ENCODE measurements at regions not wholly inside any gene's neighbourhood (a gene's known extent, or its start where the extent isn't known, plus 50 kb on each side); places are given as distances from the start of the nearest gene placed in this dataset.

DNA sequence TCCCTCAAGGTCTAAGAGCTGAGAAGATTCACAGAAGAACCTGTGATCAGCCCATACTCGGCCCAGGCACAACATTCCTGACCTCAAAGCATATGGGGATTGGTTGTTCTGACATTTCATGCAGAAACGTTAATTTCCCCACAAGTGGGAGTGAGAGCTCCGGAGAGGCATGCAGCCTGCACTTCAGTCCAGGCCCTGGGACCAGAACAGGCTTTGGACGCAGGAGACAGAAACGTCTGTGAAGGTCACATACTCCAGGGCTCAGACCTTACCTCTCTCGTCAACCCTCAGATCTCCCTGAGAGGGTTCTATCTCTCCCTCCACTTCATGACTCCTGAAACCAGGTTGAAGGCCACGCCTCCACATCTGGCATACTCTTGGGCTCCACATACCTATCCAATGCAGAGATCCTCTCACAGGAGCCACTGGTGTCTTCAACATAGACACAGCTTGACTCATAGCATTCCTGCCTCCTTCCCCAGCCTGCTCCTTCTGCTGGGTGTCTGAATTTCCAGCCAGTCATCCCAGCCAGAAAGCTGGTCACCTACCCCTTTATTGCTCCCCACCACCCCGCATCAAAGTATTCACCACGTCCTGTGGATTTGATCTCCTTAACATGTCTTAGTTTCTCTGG is 149.2 kb downstream of the OMA1 start:
- no peak overlapping the region for H3K27ac ChIP-seq (ENCODE audit: poor library complexity, severe bottlenecking)
- DNase-seq (ENCODE audit: low spot score): peak; percentile 49
- peaks cover 13% of the 10 kb centered on the region for H3K4me1 ChIP-seq (ENCODE audit: insufficient read depth, poor library complexity, severe bottlenecking)
- H3K4me3 ChIP-seq (ENCODE audit: severe bottlenecking): no peak overlapping the region
- ATAC-seq (ENCODE audit: low read depth): peak; percentile 83
- H3K36me3 ChIP-seq (ENCODE audit: low read depth): no peaks in the 10 kb centered on the region
- H3K9me3 ChIP-seq (ENCODE audit: severe bottlenecking): no peaks in the 10 kb centered on the region
- TF ChIP-seq CTCF (IDR thresholded peaks at IDR 0.05; ENCODE audit: poor library complexity, severe bottlenecking): no peak
- no peaks in the 10 kb centered on the region for H3K27me3 ChIP-seq (ENCODE audit: insufficient read depth, poor library complexity, severe bottlenecking)

- ATAC-seq (ENCODE audit: low read depth) (no peak), DNase-seq (ENCODE audit: low spot score) (no peak)
- Histone ChIP-seq H3K4me3 (ENCODE audit: severe bottlenecking) (no peak overlapping the region), H3K27ac (ENCODE audit: poor library complexity, severe bottlenecking) (peak overlapping the region; percentile 69), H3K27me3 (ENCODE audit: insufficient read depth, poor library complexity, severe bottlenecking) (no peaks in the 10 kb centered on the region), H3K9me3 (ENCODE audit: severe bottlenecking) (no peaks in the 10 kb centered on the region), H3K36me3 (ENCODE audit: low read depth) (no peaks in the 10 kb centered on the region), H3K4me1 (ENCODE audit: insufficient read depth, poor library complexity, severe bottlenecking) (peaks cover 13% of the 10 kb centered on the region)
- TF ChIP-seq CTCF (IDR thresholded peaks at IDR 0.05; ENCODE audit: poor library complexity, severe bottlenecking): no peak
Measured at GRCh38 chr1:58396150-58396549, 150.4 kb downstream of the OMA1 start.

- H3K9me3 ChIP-seq (ENCODE audit: severe bottlenecking): no peaks in the 10 kb centered on the region
Measured at GRCh38 chr1:58395355-58395754, 151.2 kb downstream of the OMA1 start.

GRCh38 chr1:58392083-58392482 is 154.4 kb downstream of the OMA1 start:
- Histone ChIP-seq H3K4me3 (ENCODE audit: severe bottlenecking) (no peak overlapping the region), H3K4me1 (ENCODE audit: insufficient read depth, poor library complexity, severe bottlenecking) (peaks cover 13% of the 10 kb centered on the region), H3K9me3 (ENCODE audit: severe bottlenecking) (no peaks in the 10 kb centered on the region), H3K27ac (ENCODE audit: poor library complexity, severe bottlenecking) (no peak overlapping the region), H3K36me3 (ENCODE audit: low read depth) (no peaks in the 10 kb centered on the region), H3K27me3 (ENCODE audit: insufficient read depth, poor library complexity, severe bottlenecking) (no peaks in the 10 kb centered on the region)
- DNase-seq (ENCODE audit: low spot score) (no peak), ATAC-seq (ENCODE audit: low read depth) (no peak)
- no peak for TF ChIP-seq CTCF (IDR thresholded peaks at IDR 0.05; ENCODE audit: poor library complexity, severe bottlenecking)

More at GRCh38 chr1:58395355-58395754, 151.2 kb downstream of the OMA1 start:
- Histone ChIP-seq H3K27me3 (ENCODE audit: insufficient read depth, poor library complexity, severe bottlenecking) (no peaks in the 10 kb centered on the region), H3K4me1 (ENCODE audit: insufficient read depth, poor library complexity, severe bottlenecking) (peaks cover 13% of the 10 kb centered on the region), H3K4me3 (ENCODE audit: severe bottlenecking) (no peak overlapping the region), H3K36me3 (ENCODE audit: low read depth) (no peaks in the 10 kb centered on the region), H3K27ac (ENCODE audit: poor library complexity, severe bottlenecking) (peak overlapping the region; percentile 69)
- peak; percentile 89 for ATAC-seq (ENCODE audit: low read depth)
- DNase-seq (ENCODE audit: low spot score): no peak
- TF ChIP-seq CTCF (IDR thresholded peaks at IDR 0.05; ENCODE audit: poor library complexity, severe bottlenecking): no peak

DNA sequence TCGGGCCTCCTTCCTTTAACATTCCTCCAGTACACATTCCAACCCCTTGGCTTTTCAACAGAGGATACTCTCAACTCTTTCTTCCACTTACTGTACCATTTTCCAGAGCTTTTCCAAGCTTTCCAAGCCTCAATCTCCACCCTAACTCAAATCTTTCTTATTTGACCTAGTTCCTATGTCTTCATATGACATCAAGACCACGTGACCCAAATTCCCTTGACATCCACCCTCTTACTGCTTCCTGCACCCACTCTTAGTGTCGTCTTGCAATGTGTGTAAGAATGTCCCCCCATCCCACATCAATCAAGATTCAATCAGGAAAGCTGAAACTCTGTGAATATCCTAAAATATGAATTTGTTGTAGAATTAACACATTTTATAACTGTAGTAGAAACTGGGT is 155.0 kb downstream of the OMA1 start:
- Histone ChIP-seq H3K27me3 (ENCODE audit: insufficient read depth, poor library complexity, severe bottlenecking) (no peaks in the 10 kb centered on the region), H3K9me3 (ENCODE audit: severe bottlenecking) (no peaks in the 10 kb centered on the region), H3K4me1 (ENCODE audit: insufficient read depth, poor library complexity, severe bottlenecking) (peaks cover 13% of the 10 kb centered on the region), H3K4me3 (ENCODE audit: severe bottlenecking) (no peak overlapping the region), H3K27ac (ENCODE audit: poor library complexity, severe bottlenecking) (no peak overlapping the region), H3K36me3 (ENCODE audit: low read depth) (no peaks in the 10 kb centered on the region)
- DNase-seq (ENCODE audit: low spot score) (no peak), ATAC-seq (ENCODE audit: low read depth) (no peak)
- TF ChIP-seq CTCF (IDR thresholded peaks at IDR 0.05; ENCODE audit: poor library complexity, severe bottlenecking): no peak
